Fibroblast of skin of left biceps (primary cell): ENCODE measurements at regions not wholly inside any gene's neighbourhood (a gene's known extent, or its start where the extent isn't known, plus 50 kb on each side); places are given as distances from the start of the nearest gene placed in this dataset.
"Not testable (repeated sequence)": the region's sequence is repeated elsewhere in the genome, so short reads cannot be mapped to it uniquely, and the experiment has no call there.

Experiments
- DNase-seq, 2 experiments: peaks; one replicate each; pipeline ENCODE4 v3.0.0-alpha.2; 2013; ENCODE audit warnings: low read depth in 2 of 2

DNA sequence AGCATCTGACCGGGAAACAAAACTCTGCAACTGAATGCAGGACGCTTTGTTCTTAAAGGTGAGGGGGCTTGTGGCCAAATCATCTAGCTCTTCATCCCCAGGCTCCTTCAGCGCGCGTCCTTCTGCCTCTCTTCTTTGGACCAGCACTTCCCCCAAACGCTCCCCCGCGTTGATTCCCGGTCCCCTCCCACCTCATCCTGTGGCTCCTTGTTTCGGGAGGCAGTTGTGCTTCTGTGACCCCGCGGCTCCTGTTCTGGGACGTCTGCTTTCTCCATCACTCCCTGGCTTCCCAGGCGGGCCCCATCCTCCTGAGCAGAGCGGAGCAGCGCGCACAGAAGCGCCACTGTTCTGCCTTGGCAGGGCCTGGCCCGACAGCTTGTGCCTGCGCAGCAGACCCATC is 109.7 kb upstream of the ZNG1E start:
- DNase-seq: not testable (repeated sequence)

DNA sequence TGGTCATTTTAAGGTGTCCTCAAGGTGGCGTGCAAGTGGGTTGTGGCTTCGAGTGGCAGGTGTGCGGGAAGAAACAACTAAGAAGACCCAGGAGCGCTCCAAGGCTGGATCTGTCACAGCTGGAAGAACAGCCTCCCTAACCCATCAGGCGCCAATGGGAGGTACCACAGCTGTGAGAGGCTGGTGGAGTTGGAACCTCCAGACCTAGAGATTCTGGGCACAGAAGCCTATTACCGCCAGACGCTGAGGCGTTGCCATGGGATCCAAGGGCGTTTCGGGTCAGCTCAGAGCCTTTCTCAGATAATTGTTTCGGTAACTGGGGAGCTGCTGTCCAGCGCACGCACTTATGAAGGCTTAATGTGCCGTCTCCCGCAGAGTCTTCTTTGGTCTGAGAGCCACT is 156.7 kb upstream of the ZNG1E start:
- DNase-seq: not testable (repeated sequence)

GRCh38 chr9:65514465-65514864 is 161.3 kb upstream of the ZNG1E start:
- not testable (repeated sequence) for DNase-seq

GRCh38 chr9:65507897-65508296 is 167.8 kb upstream of the ZNG1E start:
- not testable (repeated sequence) for DNase-seq

- DNase-seq: not testable (repeated sequence)
These were observed 171.0 kb upstream of the ZNG1E start for GRCh38 chr9:65504686-65505085.

GRCh38 chr9:65503696-65504095 is 172.0 kb upstream of the ZNG1E start:
- DNase-seq: not testable (repeated sequence)

DNA sequence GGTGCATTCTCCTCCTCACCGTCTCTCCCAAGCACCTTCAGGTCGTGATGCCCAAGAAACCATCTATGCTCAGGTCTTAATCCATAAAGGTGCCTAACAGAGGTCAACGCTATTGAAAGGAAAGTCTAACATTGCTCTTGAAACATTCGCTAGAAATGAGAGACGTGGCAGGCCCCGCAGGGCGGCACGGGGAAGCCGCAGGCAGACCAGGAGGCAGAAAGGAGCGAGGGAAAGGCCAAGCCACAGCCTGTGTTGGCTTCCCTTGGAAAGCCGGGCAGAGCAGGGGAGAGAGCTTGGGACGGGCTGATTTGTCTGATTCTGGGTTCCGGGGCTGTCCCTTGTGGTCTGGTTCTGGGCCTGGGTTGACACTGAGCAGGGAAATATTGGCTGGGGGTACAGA is 192.8 kb upstream of the ZNG1E start:
- DNase-seq: not testable (repeated sequence)

GRCh38 chr9:65481291-65481690 is 194.4 kb upstream of the ZNG1E start:
- not testable (repeated sequence) for DNase-seq

- not testable (repeated sequence) for DNase-seq
These were observed 189.9 kb upstream of the FOXD4L5 start for GRCh38 chr9:65474891-65475290.

GRCh38 chr9:65473059-65473822 is 188.2 kb upstream of the FOXD4L5 start:
- DNase-seq: not testable (repeated sequence)

- DNase-seq: not testable (repeated sequence)
These were observed 186.1 kb upstream of the FOXD4L5 start for GRCh38 chr9:65471106-65471505.

- DNase-seq: not testable (repeated sequence)
These were observed 182.1 kb upstream of the FOXD4L5 start for GRCh38 chr9:65466911-65467734.

GRCh38 chr9:65465246-65465895 is 180.4 kb upstream of the FOXD4L5 start:
- DNase-seq: not testable (repeated sequence)

DNA sequence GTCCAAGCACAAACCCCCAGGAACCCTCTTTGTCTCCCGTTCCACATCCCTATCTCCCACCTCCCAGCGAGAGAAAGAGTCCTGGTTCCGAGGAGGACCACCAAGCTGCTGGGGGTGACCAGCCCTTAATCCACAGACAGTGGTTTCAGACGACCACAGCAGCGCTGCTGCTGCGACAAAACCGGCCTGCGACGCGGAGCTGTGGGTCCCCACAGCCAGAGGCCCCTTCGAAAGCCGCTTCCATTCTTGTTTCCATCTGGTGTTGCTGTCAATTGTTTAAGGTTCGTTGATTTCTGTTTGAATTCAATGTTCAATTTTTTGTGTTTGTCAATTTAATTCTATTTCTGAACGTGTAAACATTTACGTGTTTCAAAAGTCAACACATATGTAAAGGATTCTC is 177.5 kb upstream of the FOXD4L5 start:
- not testable (repeated sequence) for DNase-seq

GRCh38 chr9:65459756-65460320 is 174.8 kb upstream of the FOXD4L5 start:
- no peak for DNase-seq

DNA sequence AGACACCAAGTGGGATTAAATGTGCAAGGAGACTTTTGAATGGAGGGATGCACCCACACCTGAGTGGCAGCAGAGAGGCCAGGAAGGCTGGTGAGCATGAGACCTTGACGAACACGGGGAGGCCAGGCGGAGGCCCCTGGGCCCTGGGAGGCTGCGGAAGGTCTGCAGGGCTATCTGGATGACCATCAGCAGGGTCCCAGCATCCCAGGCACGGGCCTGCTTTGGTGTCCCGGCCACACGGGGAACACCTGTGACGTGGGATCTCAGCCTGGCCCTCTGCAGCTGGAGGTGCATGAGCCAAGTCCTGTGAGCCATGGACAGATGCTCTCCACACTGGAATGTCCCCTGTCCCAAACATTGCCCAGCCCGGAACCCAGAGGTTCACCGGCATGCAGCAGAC is 174.0 kb upstream of the FOXD4L5 start:
- DNase-seq: no peak

DNA sequence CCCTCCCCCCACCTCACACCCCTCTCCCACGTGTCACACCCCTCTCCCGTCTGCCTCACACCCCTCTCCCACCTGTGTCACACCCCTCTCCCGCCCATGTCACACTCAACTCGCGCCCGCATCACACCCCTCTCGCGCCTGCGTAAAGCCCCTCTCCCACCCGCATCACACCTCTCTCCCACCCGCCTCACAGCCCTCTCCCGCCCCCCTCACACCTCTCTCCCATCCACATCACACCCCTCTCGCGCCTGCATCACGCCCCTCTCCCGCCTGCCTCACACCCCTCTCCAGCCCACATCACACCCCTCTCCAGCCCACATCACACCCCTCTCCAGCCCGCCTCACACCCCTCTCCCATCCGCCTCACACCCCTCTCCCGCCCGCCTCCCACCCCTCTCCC is 173.5 kb upstream of the FOXD4L5 start:
- no peak for DNase-seq

DNA sequence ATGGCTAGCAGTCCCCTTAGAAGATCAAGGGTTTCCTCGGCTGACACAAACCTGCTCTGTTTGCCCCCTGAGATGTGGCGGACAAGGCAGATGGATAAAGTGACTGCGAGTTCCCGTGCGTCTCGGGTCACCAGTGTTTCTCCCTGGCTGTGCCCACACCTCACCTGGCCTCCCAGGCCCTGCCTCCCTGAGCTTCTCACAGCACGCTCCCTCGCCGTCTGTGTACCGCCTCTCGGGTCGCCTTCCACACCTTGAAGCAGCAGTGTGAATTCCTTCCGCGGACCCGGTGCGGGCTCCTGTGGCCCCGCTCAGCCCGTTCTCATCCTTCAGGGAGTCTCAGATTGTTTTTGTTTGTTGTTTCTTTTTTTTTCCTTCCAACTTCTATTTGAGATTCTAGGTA is 172.0 kb upstream of the FOXD4L5 start:
- not testable (repeated sequence) for DNase-seq

GRCh38 chr9:65455751-65456647 is 171.0 kb upstream of the FOXD4L5 start:
- not testable (repeated sequence) for DNase-seq

DNA sequence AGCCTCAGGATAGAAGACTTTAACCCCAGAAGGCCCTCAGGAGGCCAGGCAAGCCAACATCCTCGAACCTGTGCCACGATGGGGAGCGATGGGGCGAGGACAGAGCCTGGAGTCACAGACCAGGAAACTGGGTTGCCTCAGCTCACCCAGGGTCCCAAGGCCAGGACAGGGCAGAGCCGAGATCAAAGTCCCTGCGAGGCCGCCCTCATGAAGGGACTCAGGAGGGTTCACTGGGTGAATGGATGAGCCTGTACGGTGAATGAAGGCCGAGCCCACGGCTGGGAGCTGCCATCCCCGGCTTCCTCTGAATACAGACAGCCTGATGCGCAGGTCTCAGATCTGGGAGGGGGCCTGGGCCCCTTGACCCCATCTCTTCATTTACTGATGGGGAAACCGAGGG is 170.1 kb upstream of the FOXD4L5 start:
- DNase-seq: not testable (repeated sequence)

- DNase-seq: not testable (repeated sequence)
These were observed 169.7 kb upstream of the FOXD4L5 start for GRCh38 chr9:65454666-65455065.
